Endothelial cell of hepatic sinusoid (primary cell): ENCODE measurements at regions not wholly inside any gene's neighbourhood (a gene's known extent, or its start where the extent isn't known, plus 50 kb on each side); places are given as distances from the start of the nearest gene placed in this dataset.

Experiments used
- in situ Hi-C: cut with HindIII; loops from 2 replicates; pipeline ENCODE4 v1.10.0; 2017; ENCODE audit warnings: low sequenced_read_pairs

- in situ Hi-C loops = no loop called here
Measured at GRCh38 chr16:48441863-48442279, 56.7 kb upstream of the SIAH1 start.

- in situ Hi-C loops = no loop called here
Measured at GRCh38 chr16:48441106-48441505, 55.9 kb upstream of the SIAH1 start.

GRCh38 chr16:48438414-48438813, 53.2 kb upstream of the SIAH1 start:
- in situ Hi-C loops = no loop called here

DNA sequence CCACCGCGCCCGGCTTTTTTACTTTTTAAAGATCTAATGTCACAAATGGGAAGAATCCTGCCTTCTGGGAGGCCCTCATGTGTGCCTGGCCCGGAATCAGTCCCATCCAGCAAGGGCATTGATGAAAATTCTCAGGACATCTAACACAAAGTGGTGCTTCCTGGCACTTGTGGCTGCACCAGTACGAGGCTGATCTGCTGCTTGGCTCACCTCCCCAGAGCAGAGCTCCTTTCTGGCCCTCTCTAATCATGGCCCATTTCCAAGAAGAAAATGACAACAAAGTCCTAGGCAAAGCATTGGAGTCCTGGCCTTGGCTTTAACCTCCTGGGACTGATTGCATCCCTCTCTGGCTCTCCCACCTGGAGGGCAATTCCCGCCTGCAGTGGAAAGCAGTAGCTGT, 50.7 kb upstream of the SIAH1 start:
- in situ Hi-C loops = no loop called here

DNA sequence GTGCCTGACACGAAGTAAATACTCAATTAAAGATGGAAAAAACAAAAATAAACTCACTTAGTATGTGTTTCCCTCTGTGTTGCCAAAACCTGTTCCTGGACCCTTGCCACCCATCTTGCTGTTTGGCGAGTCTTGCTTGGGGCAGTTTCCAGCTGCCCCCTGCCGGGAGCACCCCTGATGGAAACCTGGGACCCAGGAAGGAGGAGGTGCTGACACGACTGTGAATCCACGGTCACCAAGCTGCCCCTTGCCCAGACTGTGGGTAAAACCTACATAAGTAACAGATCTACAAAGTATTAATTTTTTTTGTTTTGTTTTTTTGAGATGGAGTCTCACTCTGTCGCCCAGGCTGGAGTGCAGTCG, 50.1 kb upstream of the SIAH1 start:
- in situ Hi-C loops = no loop called here
